Vagina (tissue), 2 donors: ENCODE measurements at regions not wholly inside any gene's neighbourhood (a gene's known extent, or its start where the extent isn't known, plus 50 kb on each side); places are given as distances from the start of the nearest gene placed in this dataset.

Source experiments
- DNase-seq, 2 donors: peaks; one replicate each; pipeline ENCODE4 v3.0.0-alpha.2; 2017; ENCODE audit errors: extremely low spot score in 2 of 2
- H3K27ac ChIP-seq: fragments of 200-600 bp; sonication (generic); one replicate; pipeline ENCODE4 v1.5.1; 2019
- H3K27me3 ChIP-seq: fragments of 200-600 bp; sonication (generic); one replicate; pipeline ENCODE4 v1.5.1; 2019
- H3K36me3 ChIP-seq, 2 donors: fragments of 200-600 bp; sonication (generic); one replicate each; pipeline ENCODE4 v1.5.1; 2017 to 2019
- H3K4me1 ChIP-seq: fragments of 200-600 bp; sonication (generic); one replicate; pipeline ENCODE4 v1.5.1; 2019
- H3K4me3 ChIP-seq, 2 donors: fragments of 200-600 bp; sonication (generic); 1 replicate in 1 of 2; 2 replicates in 1 of 2; pipeline ENCODE4 v1.5.1; 2016 to 2019
- H3K9me3 ChIP-seq: fragments of 200-600 bp; sonication (generic); one replicate; pipeline ENCODE4 v1.5.1; 2019
- POLR2A ChIP-seq, 2 donors: fragments of 450-650 bp; IDR thresholded peaks; one replicate each; pipeline ENCODE4 v1.6.1; 2017; ENCODE audit warnings: antibody characterized with exemption in 2 of 2, mild to moderate bottlenecking in 2 of 2, moderate library complexity in 2 of 2
- POLR2AphosphoS5 ChIP-seq, 2 donors: sonication (generic); formaldehyde crosslinking; IDR thresholded peaks; one replicate each; pipeline ENCODE4 v1.9.0; 2017; ENCODE audit warnings: antibody characterized with exemption in 2 of 2, mild to moderate bottlenecking in 2 of 2, low read depth in 1 of 2; ENCODE audit not compliant: insufficient read depth in 1 of 2
- intact Hi-C: fragments of 100-400 bp; cut with DNase I; formaldehyde crosslinking; loops from one replicate; pipeline ENCODE4 v1.15.1; 2023
- TF ChIP-seq, protein P1 (sequence below), 3 experiments: fragments of 450-650 bp in 2 of 3; fragments of 200-600 bp in 1 of 3; sonication (generic) in 1 of 3; IDR thresholded peaks; one replicate each; pipeline ENCODE4 v1.5.1; 2017 to 2019; ENCODE audit warnings: antibody characterized with exemption in 3 of 3, mild to moderate bottlenecking in 2 of 3, moderate library complexity in 2 of 3

DNA sequence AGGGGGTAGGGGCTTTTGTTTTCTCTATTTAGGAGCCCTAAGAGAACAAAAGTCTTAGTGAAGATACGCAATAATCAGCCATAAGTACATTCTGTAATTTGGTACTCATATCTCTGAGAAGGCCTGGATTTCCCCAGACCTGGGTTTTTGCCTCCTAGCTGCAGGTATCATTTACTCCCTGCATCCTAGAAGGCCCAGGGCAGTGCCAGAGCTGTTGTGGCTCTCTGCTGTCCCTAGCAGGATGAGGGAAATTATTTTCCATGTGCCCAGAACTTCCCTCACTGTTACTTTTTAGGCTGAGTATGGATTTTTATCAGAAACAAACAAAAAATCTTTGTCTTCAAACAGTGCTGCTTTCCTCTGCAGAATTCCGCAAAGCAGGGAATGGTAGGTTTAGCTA is 192.5 kb upstream of the SYT1 start:
- TF ChIP-seq POLR2A (IDR thresholded peaks at IDR 0.05) (no peak), POLR2AphosphoS5 (IDR thresholded peaks at IDR 0.05; ENCODE audit: insufficient read depth in 1 of 2, low read depth in 1 of 2) (no peak)
- TF ChIP-seq, protein P1, sequence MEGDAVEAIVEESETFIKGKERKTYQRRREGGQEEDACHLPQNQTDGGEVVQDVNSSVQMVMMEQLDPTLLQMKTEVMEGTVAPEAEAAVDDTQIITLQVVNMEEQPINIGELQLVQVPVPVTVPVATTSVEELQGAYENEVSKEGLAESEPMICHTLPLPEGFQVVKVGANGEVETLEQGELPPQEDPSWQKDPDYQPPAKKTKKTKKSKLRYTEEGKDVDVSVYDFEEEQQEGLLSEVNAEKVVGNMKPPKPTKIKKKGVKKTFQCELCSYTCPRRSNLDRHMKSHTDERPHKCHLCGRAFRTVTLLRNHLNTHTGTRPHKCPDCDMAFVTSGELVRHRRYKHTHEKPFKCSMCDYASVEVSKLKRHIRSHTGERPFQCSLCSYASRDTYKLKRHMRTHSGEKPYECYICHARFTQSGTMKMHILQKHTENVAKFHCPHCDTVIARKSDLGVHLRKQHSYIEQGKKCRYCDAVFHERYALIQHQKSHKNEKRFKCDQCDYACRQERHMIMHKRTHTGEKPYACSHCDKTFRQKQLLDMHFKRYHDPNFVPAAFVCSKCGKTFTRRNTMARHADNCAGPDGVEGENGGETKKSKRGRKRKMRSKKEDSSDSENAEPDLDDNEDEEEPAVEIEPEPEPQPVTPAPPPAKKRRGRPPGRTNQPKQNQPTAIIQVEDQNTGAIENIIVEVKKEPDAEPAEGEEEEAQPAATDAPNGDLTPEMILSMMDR (IDR thresholded peaks at IDR 0.05) = no peak
- no peak overlapping the region for H3K27ac ChIP-seq
- H3K36me3 ChIP-seq = no peaks in the 10 kb centered on the region
- intact Hi-C loops = no loop called here
- H3K4me1 ChIP-seq = no peaks in the 10 kb centered on the region
- H3K4me3 ChIP-seq = no peak overlapping the region
- no peaks in the 10 kb centered on the region for H3K27me3 ChIP-seq
- DNase-seq = no peak
- H3K9me3 ChIP-seq = no peaks in the 10 kb centered on the region

DNA sequence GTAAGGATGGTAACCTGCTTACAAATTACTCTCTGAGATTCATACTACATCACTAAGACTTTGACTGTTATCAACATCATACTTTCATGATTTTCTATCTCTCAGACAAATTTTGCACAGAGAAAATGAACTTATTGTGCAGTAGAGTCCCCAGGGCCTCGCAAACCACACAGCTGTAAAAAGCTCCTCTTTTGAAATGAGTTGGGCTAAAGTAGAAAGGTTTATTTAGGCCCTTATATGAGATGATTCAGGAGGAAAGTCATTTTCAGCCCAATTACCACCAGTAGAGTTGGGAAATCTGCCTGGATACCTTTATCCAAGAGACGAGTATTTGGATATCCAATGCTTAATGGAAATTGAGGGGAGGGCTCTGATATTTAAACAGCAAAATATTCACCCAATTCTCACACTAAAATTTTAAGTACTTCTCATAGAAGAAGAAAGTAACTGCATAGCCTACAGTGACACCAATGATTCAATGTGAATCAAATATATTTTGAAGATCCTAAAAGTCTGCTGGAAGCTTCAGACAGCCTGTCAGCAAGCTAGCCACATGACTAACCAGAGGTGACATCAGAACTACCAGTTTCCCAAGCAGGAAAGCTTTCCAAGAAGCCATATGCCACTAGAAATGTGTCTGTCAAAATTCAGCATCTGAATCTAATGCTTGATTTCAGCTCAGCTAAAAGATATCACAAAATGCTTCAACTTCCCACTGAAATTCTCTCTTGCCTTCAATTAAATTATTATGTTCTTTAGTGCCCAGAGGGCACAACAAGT is 190.1 kb upstream of the SYT1 start:
- H3K4me1 ChIP-seq = no peaks in the 10 kb centered on the region
- no peak for DNase-seq
- H3K4me3 ChIP-seq = no peak overlapping the region
- H3K36me3 ChIP-seq = no peaks in the 10 kb centered on the region
- H3K9me3 ChIP-seq = no peaks in the 10 kb centered on the region
- H3K27me3 ChIP-seq = no peaks in the 10 kb centered on the region
- intact Hi-C loops = no loop called here
- H3K27ac ChIP-seq = no peak overlapping the region
- TF ChIP-seq, protein P1 (IDR thresholded peaks at IDR 0.05) = no peak
- TF ChIP-seq POLR2AphosphoS5 (IDR thresholded peaks at IDR 0.05; ENCODE audit: insufficient read depth in 1 of 2, low read depth in 1 of 2) = no peak
- no peak for TF ChIP-seq POLR2A (IDR thresholded peaks at IDR 0.05)

GRCh38 chr12:78680596-78680995 is 184.0 kb upstream of the SYT1 start:
- no peaks in the 10 kb centered on the region for H3K4me1 ChIP-seq
- no peaks in the 10 kb centered on the region for H3K9me3 ChIP-seq
- H3K4me3 ChIP-seq = no peak overlapping the region
- TF ChIP-seq POLR2A (IDR thresholded peaks at IDR 0.05) (no peak), POLR2AphosphoS5 (IDR thresholded peaks at IDR 0.05; ENCODE audit: insufficient read depth in 1 of 2, low read depth in 1 of 2) (no peak)
- TF ChIP-seq, protein P1 (IDR thresholded peaks at IDR 0.05) = no peak
- intact Hi-C loops = no loop called here
- H3K27ac ChIP-seq = no peak overlapping the region
- DNase-seq = no peak
- H3K27me3 ChIP-seq = no peaks in the 10 kb centered on the region
- no peaks in the 10 kb centered on the region for H3K36me3 ChIP-seq

- H3K9me3 ChIP-seq = no peaks in the 10 kb centered on the region
- no peak for DNase-seq
- H3K4me1 ChIP-seq = no peaks in the 10 kb centered on the region
- H3K36me3 ChIP-seq = no peaks in the 10 kb centered on the region
- no peak overlapping the region for H3K4me3 ChIP-seq
- TF ChIP-seq, protein P1 (IDR thresholded peaks at IDR 0.05) = no peak
- TF ChIP-seq POLR2AphosphoS5 (IDR thresholded peaks at IDR 0.05; ENCODE audit: insufficient read depth in 1 of 2, low read depth in 1 of 2) (no peak), POLR2A (IDR thresholded peaks at IDR 0.05) (no peak)
- no peaks in the 10 kb centered on the region for H3K27me3 ChIP-seq
- H3K27ac ChIP-seq = no peak overlapping the region
- intact Hi-C loops = no loop called here
These were observed 181.5 kb upstream of the SYT1 start for GRCh38 chr12:78683031-78683430.

DNA sequence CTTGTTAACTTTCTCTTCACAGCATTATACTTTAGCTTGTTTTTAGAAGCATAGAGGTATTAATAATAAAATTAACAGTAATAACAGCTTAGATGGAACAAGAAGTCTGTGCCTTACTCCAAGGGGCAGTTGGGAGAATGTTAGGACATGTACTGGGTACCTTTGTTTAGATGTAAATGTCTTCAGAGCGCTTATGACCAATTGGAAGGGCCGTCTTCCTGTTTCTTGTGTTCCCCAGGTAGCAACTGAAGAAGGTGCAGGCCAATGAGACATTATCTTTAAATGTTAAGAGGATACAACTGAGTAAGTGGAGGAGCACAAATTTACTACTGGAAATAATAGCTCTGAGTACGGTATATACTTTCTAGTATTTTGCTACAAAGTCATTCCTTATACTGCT is 180.9 kb upstream of the SYT1 start:
- H3K4me1 ChIP-seq = no peaks in the 10 kb centered on the region
- DNase-seq = no peak

More for the DNA sequence above, 180.9 kb upstream of the SYT1 start:
- Histone ChIP-seq H3K9me3 (no peaks in the 10 kb centered on the region), H3K4me3 (no peak overlapping the region), H3K27me3 (no peaks in the 10 kb centered on the region), H3K27ac (no peak overlapping the region), H3K36me3 (no peaks in the 10 kb centered on the region)
- TF ChIP-seq POLR2A (IDR thresholded peaks at IDR 0.05) = no peak
- TF ChIP-seq, protein P1 (IDR thresholded peaks at IDR 0.05) = no peak
- no peak for TF ChIP-seq POLR2AphosphoS5 (IDR thresholded peaks at IDR 0.05; ENCODE audit: insufficient read depth in 1 of 2, low read depth in 1 of 2)
- intact Hi-C loops = no loop called here
